Activated CD4-positive, alpha-beta T cell treated with anti-CD3 and anti-CD28 coated beads, Interleukin-10, Interleukin-2, amounts not matched to agents 100 ng/mL and 50 ng/mL, durations not matched to agents 16 hours and 8 hours (primary cell): ENCODE measurements at regions not wholly inside any gene's neighbourhood (a gene's known extent, or its start where the extent isn't known, plus 50 kb on each side); places are given as distances from the start of the nearest gene placed in this dataset.
A peak's percentile ranks its signal among the peaks of the same experiment; 100 is the strongest.
"Not testable (repeated sequence)": the region's sequence is repeated elsewhere in the genome, so short reads cannot be mapped to it uniquely, and the experiment has no call there.

Source experiments
- DNase-seq: peaks from one replicate; pipeline ENCODE4 v3.0.0-alpha.2; 2020

DNA sequence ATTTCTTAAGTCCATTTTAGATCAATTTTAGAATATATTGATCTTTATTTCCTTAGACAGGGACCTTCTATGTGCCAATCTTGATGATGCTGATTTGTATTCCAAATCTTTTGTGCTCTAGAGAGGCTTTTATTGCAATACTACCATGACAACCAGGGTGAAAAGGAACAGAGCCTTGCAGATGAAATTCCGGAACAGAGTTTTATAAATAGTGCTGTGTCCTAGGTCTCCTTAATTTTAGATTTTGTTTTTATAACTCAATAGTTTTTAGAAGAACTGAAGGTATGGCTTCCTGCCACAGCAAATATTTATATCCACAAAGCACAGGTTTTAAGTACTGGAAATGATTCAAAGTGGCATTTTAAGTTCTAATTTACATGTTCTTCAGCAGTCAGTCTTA lies 160.2 kb downstream of the PMAIP1 start:
- DNase-seq, result no peak

DNA sequence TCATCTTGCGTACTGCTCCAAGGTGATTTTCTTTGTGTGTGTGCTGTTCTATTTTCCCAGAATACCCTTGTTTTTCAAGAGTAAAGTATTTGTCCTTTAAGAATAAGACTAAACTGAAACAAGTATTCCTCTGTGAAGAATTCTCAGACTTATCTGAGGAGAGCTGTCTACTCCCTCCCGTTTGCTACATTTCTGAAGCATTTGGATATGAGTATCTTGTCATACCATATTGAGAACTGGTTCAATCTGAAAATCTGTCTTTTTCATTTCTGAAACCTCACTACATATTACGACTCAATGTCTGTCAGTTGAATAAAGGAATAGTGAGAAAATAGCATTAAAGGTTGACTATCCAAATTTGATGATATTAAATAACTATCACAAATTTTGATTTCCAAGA lies 159.4 kb downstream of the PMAIP1 start:
- no peak for DNase-seq

DNA sequence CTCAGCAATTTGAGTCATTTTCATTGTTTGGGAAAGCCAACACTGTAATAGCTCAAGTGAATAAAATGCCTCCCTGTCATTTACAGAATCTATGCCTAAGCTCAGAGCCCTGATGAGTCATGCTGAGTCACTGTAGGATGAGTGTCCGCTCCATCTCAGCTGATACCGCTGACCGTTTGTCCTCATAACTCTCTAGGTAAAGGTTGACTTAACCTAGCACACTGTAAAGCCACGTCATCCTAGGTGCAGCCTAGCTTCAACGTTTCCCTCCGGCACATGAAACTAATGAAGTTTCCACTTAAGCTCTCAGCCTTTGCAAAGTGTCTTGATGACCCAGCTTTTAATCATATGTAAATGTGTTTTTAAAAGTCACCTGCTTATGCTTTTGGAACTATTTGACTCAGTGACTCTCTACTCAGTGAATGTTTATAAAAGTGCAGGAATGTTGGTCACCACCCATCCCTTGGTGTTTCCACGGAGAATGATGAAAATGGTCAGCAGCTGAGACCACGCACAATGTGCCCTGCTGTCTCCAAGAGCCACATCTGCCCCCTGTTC lies 154.0 kb downstream of the PMAIP1 start:
- peak; percentile 26 for DNase-seq

DNA sequence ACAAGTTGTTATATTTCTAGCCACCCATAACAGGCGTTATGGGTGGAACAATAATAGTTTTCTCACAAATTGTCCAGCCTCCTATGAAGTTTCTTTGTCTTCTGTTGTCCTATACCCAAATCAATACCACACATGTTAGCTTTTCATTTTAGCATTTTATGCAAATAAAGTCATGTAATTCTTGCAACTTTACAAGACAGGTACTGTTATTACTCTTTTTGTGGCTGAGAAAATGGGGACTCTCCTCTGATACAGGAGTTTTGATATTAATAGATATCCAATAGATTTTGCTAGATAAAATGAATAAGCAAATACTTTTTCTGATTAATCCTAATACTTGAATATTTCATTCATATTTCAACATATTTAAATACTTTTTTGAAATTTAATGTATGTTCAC lies 151.0 kb downstream of the PMAIP1 start:
- no peak for DNase-seq

DNA sequence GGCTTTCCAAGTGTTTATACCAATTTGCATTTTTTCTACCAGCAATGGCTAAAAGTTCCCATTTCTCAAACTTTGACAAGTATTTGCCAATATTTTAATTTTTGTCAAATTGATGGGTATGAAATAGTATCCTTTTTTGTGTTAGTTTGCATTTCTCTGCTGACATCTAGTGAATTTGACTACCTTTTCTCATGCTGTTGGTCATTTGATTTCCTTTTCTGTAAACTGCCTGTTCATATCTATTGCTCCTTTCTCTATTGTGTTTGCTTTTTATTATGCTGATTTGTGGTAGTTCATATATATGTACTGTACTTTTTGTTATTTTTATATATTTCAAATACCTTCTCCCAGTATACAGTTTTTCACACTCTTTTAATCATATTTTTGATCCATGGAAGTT lies 149.4 kb downstream of the PMAIP1 start:
- no peak for DNase-seq

DNA sequence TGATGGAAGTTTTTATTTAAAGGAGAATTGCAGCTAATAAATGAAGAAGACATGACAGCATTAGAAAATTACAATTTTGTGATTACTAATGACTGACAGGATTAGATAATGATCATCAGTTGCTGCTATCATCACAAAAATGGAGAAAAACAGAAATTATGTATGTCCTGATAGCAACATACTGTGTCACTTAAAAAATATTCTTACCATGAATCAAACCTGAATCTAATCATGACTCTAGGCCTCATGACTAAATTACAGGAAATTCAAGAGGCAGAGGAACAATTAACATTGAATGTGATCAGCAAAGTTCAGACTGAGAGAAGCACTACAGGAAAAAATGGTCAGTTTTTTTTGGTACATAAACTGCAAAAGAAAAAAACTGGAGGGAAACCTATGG lies 147.8 kb downstream of the PMAIP1 start:
- DNase-seq, result no peak

DNA sequence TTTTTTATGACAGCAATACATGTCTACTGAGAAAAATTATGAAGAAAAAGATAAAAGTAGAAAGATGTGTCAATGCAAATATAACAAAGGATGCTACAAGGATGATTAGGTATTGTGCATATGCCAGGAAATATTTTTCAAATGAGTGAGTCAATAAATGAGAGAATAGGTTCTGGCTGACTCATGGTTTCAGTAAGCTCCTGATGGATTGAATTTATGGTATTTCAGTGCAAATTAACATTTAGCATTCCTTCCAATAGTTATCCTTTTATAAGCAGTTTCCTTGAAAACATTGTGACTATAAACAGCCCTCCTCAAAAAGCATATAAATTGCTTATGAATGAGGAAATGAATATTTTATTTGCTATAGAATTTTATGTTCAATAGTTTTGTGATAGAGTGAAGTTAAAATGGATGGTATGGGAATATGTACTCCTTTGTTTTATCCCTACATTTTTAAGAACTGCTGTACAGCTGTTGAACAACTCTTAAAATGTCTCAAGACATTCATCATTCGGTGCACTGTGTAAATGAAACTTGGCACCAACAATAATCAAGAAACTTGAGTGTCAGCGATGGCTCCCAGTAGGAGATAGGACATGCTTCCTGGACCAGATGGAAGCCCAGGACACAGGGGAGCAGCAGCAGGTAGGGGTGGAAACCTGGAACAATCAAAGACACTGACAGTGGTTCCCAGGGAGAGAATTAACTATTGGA lies 144.7 kb downstream of the PMAIP1 start:
- DNase-seq, result no peak

DNA sequence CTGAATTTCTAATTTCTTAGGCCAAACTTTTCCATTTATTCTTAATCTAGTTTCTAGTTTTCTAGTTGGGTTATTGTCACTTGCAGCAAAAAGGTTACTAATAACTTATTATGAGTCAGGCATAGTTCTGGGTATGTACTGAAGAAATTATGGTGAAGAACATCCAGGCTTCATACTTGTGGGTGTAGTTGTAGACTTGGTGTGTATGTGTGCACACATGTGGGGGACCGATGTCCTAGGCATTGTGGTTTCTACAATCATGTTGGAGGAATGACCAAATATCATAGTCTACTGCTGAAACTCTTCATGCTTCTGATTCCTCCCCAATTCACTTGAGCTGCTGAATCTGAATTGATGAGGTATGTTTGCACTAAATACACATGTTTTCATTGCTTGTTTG lies 141.2 kb downstream of the PMAIP1 start:
- no peak for DNase-seq

DNA sequence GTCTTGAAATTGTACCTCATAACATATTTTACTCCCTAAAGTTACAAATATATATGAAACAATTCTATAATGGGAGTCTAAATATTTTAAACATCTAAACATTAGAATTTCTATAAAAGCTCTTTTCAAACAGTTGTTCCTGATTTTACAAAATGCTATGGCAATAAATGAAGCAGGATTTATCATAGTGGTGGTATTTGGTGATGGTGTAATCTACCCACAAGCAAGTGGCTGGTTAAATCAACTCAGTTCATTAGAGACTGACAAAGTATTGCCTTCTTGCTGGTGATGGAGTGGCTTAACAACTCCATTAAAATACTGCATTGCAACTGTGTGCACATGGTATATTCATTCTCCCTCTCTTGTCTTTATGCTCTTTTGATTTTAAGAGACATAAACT lies 138.9 kb downstream of the PMAIP1 start:
- no peak for DNase-seq

DNA sequence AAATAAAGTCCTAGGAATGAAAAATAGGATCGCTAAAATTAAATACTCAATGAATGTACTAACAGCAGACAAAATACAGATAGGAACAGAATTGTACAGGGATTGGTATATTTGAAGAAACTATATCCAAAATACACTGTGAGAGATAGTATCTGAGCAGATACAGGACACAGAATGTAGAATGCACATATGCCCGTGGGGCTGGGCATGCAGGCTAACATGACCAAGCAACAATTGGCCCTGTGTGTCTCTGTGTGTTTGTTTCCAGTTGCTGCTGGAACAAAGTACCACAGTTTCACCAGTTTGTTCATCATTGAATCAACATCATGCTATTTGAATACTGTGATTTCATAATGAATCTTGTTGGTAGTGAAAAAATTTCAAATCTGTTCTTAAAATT lies 127.6 kb downstream of the PMAIP1 start:
- DNase-seq, result no peak

DNA sequence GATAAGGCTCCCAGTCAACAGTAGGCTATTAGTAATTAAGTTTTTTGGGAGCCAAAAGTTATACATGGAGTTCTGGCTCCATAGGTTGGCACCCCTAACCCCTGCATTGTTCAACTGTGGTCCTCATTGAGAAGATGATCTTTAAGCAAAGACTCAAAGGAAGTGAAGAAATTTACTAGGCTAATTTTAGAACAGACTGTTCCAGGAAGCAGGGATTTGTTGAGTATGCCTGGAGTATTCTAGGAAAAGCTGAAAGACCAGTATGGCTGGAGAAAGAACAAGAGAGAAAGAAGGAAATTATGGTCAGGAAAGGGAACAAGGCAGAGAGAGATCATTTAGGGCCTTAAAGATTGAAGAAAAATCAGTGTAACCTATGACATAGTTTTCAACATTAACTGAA lies 125.1 kb downstream of the PMAIP1 start:
- DNase-seq, result no peak

DNA sequence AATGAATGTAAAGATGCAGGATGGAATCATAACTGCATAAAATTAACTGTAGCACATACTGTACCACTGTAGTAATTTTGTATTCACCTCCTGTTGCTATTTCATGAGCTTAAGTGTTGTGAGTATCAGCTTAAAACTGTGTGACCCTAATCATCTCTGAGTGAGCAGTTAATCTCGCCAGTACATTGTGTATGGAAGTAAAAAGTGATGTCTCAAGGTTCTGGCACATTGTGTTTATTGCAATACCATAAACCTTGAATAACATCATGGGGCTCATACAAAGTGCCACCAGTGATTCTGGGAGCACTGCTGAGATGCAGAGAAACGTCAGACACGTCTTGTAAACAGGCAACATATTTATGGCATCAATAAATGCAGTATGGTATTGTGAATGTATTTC lies 124.5 kb downstream of the PMAIP1 start:
- DNase-seq, result no peak

DNA sequence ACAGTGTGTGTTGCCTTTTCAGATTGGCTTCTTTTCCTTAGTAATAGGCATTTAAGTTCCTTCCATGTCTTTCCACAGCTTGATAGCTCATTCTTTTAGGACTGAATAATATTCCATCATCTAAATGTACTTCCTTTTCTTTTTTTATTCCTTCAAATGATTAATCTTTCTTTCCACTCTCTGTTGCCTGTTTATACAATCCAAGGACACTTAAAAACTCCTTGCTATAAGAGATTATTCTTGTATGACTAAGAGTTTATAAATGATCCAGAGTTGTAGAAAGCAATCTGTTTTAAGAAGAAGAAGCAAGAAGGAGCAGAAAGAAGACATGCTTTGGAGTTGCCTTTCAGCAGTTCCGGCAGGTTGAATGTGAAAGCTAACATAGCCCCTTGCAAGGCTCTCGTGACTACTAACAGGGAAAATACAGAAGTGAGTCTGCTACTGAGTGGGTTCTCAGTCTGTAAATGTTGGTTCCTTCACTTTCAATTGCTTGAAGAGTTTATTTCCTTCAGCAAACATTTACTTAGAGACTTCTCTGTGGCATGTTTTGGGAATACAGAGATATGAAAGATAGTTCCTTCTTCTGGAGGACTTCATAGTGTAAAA lies 123.0 kb downstream of the PMAIP1 start:
- no peak for DNase-seq

DNA sequence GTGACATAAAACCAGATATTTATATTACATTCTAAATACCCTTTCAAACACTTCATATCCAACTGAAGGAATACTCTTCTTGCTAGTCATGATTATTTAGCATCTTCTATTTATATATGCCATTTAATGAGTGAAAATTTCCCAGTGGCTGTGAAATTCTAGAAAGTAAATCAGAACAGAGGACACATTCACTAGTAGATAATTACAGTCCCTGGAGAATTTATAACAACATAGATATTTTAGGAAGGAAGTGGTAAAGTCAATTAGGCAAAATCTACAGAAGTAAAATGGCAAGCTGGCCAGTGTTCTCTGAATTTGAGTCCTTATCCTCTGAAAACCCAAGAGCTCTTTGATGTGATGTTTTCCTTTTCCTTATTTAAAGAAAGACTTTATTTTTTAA lies 121.8 kb downstream of the PMAIP1 start:
- DNase-seq, result no peak

DNA sequence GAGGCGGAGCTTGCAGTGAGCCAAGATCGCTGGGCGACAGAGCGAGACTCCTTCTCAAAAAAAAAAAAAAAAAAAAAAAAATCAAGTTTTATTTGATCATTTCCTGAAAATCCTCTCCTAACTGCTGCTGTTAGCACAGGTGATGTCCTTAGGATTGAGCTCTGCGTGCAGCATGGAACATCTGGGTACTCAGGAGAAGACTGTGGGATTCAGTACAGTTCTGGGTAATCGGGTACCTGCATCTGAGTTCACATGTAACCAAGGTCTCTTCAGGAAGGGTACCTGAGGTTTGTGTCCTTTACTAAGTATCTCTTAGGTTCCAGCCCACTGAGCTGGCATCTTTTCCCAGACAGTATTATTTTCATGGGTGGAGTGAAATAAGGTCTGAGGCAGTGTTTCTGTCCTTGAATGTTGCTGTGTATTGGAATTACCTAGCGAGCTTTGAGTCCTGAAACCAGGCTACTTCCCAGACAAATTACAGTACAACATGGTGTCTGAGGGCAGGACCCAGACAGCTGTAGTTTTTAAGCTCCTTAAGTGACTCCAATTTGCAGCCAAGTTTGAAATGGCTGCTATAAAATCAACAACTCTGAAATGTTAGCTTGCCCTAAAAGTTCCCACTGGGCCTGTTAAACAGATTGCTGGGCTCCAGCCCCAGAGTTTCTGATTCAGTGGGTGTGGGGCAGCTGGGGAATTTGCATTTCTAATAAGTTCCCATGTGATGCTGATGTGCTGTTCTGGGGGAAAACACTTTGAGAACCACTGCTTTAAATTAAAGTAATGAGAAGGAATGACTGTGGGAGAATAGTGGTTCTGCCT lies 120.5 kb downstream of the PMAIP1 start:
- DNase-seq, result no peak

DNA sequence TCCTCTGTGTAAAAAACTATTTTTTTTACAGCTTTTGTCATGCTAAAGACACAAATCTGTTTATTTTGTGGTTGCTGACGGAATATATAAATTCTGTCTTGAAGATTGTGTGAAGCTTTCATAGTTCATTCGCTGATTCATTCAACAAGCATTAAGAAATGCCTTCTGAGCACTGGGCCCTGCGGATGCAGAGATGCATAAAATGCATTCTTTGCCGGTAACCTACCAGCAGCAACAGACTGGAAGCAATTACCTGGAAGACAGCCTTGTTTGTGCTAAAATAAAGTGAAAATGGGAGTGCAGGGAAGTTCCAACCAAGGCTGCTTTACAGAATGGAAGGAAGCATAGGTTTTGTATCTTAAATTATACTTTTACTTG lies 119.7 kb downstream of the PMAIP1 start:
- DNase-seq, result no peak

DNA sequence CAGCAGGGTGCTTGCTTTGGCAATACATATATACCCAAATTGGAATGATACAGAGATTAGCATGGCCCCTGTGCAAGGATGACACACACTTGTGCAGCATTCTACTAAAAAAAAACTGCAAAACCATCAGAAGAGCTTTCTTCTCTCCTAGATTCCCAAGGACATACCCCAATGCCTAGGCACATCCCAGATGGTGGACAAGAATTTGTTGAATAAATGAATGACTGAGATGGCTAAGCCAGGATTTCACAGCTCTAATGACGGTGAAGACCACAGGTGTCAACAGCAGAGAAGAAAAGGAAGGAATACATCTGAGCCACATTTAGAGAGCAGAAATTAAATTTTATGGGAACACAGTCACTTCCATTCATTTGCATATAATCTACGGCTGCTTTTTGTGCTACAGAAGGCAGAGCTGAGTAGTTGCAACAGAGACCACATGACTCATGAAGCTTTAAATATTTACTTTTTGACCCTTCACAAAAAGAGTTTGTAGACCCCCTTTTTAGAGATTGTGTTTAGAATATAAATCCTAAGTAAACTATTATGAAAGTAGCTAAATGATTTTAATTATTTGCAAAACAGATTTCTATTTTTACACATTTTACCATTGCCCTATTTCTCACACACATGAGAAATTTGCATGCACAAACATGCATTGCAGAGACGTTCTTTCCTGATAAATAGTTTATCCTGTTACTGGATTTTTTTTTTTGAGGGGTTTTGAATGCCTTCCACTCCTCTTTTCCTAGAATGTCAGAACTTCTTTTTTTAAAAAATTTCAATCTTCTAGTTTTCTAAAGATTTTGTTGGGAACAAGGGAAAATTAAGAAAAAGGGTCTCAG lies 119.0 kb downstream of the PMAIP1 start:
- no peak for DNase-seq

DNA sequence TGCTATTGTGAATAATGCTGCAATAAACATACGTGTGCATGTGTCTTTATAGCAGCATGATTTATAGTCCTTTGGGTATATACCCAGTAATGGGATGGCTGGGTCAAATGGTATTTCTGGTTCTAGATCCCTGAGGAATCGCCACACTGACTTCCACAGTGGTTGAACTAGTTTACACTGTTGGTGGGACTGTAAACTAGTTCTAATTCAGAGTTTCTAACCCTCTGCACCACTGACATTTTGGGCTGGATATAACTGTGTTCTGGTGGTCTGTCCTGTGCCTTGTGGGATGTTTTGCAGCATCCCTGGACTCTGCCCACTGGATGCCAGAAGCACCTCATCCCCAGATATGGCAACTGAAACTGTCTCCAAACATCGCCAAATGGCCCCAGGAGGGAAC lies 118.3 kb downstream of the PMAIP1 start:
- not testable (repeated sequence) for DNase-seq

DNA sequence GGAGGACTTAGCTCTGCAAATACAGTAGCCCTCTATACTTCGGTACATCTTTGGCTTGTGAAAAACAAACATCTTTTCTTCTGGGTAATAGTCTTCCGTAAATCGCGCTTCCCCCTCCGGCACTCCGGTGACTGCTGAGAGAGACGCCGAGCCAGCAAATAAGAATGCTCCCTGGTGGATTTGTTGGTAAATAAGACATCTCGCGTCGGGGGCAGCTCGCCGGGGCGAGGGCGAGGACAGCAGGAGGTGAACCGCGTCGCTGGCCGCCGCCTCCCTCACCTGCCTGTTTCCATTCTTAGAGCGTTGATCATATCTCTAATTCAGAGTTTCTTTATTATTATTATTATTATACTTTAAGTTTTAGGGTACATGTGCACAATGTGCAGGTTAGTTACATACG lies 117.6 kb downstream of the PMAIP1 start:
- no peak for DNase-seq

DNA sequence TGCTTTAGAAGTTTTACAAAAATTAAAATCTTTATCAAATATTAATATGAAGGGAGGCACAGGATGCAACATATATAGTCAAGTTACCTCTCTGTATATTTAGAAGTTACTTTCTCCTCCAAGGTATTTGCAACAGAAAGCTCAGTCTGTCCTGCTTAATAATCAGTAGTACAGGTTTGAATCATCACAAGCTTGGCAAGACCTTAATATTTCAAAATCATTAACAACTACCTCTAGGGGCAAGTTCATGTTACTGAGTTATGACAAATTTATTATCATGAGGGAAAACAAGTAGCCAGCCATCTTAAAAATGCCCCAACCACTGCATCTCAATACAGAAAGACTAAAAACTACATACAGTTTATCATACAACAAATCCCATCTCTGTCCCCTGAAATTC lies 116.0 kb downstream of the PMAIP1 start:
- not testable (repeated sequence) for DNase-seq

DNA sequence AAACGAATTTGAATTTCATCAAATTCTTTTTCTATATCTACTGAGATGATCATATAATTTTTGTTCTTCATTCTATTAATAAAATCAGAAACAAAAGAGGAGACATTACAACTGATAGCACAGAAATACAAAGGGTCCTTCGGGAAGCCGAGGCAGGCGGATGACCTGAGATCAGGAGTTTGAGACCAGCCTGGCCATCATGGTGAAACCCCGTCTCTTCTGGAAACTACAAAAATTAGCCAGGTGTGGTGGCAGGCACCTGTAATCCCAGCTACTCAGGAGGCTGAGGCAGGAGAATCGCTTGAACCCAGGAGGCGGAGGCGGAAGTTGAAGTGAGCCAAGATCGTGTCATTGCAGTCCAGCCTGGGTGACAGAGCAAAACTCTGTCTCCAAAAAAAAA lies 113.4 kb downstream of the PMAIP1 start:
- not testable (repeated sequence) for DNase-seq

DNA sequence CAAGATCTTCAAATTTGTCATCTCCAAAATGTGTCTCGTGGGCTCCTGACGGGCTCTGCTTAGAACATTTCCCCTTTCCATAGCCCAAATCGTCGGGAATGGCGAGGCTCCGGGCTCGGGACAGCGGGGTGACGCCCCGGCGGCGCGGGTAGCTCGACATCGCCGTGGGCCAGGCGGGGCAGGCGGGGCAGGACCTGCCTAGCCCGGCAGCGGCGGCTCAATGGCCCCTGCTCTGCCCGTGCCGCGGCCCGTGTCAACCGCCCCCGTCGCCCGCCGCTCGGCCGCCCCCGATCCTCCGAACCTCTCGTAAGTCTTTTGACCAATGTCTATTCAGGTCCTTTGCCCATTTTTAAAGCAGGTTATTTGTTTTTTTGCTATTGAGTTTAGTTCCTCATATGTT lies 111.2 kb downstream of the PMAIP1 start:
- no peak for DNase-seq

DNA sequence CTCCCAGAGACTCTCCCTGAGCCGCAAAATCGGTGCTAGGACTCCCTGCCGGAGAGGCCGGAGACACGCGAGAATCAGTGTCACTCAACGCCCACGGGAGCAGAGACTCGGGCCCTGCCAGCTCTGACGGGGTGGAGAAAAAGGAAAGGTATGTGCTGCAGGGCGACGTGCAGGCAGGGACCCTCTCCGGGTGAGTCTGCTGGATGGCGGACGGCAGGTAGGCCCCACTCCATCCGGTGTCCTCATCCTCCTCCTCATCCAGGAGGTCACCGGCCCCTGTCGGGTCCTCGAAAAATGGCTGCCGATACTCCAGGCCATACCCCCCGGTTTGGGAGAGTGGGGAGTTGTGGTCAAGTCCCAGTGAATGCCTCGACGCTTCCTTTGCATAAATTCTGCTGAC lies 110.7 kb downstream of the PMAIP1 start:
- DNase-seq, result no peak
